AG09319 (cell line): ENCODE measurements at regions not wholly inside any gene's neighbourhood (a gene's known extent, or its start where the extent isn't known, plus 50 kb on each side); places are given as distances from the start of the nearest gene placed in this dataset.

ENCODE experiments used
- DNase-seq: peaks from one replicate; pipeline ENCODE4 v3.0.0-alpha.2; 2010; ENCODE audit warnings: low read depth; ENCODE audit errors: extremely low read depth
- CTCF ChIP-seq: IDR thresholded peaks from 2 replicates; pipeline ENCODE4 v1.5.1; 2011; ENCODE audit warnings: low read depth, mild to moderate bottlenecking, inconsistent platforms, low read length, moderate library complexity

- TF ChIP-seq CTCF = no peak
- no peak for DNase-seq
Measured at GRCh38 chr12:29051221-29051620, 97.9 kb upstream of the FAR2 start.

GRCh38 chr12:29053567-29053966, 95.5 kb upstream of the FAR2 start:
- DNase-seq = no peak
- TF ChIP-seq CTCF = no peak

GRCh38 chr12:29054858-29055663, 94.0 kb upstream of the FAR2 start:
- TF ChIP-seq CTCF = no peak
- no peak for DNase-seq

- DNase-seq = no peak
Measured at GRCh38 chr12:29066011-29066588, 83.0 kb upstream of the FAR2 start.

GRCh38 chr12:29067430-29067829, 81.6 kb upstream of the FAR2 start:
- TF ChIP-seq CTCF = no peak
- DNase-seq = no peak

More at GRCh38 chr12:29066011-29066588, 83.0 kb upstream of the FAR2 start:
- TF ChIP-seq CTCF = no peak

- DNase-seq = no peak
- no peak for TF ChIP-seq CTCF
Measured at GRCh38 chr12:29070309-29070708, 78.8 kb upstream of the FAR2 start.

GRCh38 chr12:29071099-29071498, 78.0 kb upstream of the FAR2 start:
- no peak for TF ChIP-seq CTCF
- no peak for DNase-seq
